ENCODE measurements at regions not wholly inside any gene's neighbourhood (a gene's known extent, or its start where the extent isn't known, plus 50 kb on each side); places are given as distances from the start of the nearest gene placed in this dataset.

GRCh38 chr7:12785473-12785872, 98.0 kb downstream of the ARL4A start:
- TF ChIP-seq CTCF (IDR thresholded peaks at IDR 0.05) = no peak
- TF ChIP-seq POLR2A (IDR thresholded peaks at IDR 0.05) = no peak
- no peak for TF ChIP-seq POLR2AphosphoS5 (IDR thresholded peaks at IDR 0.05)
- no peak for TF ChIP-seq EP300 (IDR thresholded peaks at IDR 0.05)

Measured in stomach (tissue), 4 donors.